Activated CD4-positive, alpha-beta T cell treated with anti-CD3 and anti-CD28 coated beads, Interleukin-2, amount 50 U/mL, for 24 hours (primary cell): ENCODE measurements at regions not wholly inside any gene's neighbourhood (a gene's known extent, or its start where the extent isn't known, plus 50 kb on each side); places are given as distances from the start of the nearest gene placed in this dataset.

Experiments used
- DNase-seq, 2 donors: peaks; one replicate each; pipeline ENCODE4 v3.0.0-alpha.2; 2020; ENCODE audit warnings: low read depth in 1 of 2, low spot score in 1 of 2

DNA sequence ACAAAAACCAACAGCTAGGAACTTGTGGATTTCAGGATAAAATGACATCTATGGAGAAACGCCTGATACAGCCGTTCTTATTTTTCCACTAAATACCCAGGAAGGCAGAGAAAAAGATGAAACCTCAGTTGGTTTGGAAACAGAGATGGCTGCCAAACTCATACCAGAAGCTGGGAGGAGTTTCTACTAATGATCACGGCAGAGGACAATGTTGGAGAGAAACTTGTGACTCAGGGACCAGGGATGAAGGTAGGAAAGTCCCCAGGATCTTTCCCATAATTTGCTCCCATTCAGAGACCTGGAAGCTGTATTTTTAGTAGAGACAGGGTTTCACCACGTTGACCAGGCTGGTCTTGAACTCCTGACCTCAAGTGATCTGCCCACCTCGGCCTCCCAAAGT lies 187.1 kb upstream of the IER5L start:
- no peak for DNase-seq

DNA sequence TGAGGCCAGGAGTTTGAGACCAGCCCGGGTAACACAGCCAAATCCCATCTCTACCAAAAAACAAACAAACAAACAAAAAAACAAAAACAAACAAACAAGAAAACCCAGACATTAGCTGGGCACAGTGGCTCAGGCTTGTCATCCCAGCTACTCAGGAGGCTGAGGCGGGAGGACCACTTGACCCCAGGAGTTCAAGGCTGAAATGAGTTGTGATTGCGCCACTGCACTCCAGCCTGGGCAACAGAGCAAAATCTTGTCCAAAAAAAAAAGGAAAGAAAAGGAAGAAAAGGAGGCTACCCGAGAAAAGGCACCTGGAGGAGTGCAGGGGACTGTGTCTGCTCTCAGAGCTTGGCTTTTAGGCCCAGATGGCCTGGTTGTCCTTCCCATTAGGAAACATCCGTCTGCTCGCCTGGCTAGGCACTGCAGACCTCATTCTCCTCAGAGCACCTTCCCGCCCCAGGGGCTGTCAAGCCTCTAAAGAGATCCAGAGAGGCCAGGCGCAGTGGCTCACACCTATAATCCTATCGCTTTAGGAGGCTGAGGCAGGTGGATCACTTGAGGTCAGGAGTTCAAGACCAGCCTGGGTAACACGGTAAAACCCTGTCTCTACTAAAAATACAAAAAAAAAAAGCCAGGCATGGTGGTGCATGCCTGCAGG lies 185.3 kb upstream of the IER5L start:
- no peak for DNase-seq

DNA sequence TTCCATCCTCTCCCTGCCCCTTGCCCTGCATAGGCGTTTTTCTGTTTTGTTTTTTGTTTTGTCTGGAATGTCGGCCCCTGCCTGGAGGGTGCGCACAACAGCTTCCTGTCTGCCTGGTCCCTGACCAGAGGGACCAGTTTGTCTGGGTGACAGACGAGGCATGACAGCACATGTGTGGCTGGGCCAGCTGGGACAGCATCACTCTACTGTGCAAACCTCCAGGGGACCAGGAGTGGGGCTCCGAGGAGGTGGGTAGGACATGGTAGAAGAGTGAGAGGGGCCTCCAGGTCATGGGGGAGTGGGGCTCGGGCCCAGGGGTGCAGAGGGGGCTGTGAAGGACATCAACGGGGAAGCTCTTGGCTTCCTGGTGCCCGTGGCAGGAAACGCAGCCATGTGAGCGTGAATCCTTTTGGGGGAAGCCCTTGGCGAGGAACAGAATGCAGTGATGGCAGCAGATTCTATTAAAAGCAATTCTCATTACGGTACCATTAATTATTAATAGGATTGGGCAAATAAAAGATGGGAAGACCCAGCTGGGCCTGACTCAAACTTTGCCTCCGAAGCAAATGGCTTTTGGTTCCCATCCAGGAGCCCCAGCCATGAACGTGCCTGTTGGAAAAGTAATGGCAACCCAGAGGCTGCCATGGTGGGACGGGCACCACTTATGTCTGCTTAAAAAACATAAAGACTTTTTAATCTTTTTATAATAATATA lies 184.4 kb upstream of the IER5L start:
- DNase-seq: no peak

DNA sequence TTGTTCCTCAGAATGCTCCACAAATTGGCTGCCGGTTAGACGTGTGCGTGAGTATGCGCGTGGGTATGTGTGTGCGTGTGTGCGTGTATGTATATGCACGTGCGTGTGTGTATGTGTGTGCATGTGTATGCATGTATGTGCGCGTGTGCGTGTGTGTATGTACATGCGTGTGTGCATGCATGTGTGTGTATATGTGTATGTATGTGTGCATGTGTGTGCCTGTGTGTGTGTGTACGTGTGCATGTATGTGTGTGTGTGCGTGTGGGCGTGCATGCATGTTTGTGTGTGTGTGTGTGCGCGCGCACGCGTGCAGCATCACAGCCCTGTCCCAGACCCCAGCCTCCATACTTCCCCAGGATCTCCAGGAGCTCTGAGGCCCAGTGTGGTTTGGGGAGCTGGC lies 183.1 kb upstream of the IER5L start:
- no peak for DNase-seq

DNA sequence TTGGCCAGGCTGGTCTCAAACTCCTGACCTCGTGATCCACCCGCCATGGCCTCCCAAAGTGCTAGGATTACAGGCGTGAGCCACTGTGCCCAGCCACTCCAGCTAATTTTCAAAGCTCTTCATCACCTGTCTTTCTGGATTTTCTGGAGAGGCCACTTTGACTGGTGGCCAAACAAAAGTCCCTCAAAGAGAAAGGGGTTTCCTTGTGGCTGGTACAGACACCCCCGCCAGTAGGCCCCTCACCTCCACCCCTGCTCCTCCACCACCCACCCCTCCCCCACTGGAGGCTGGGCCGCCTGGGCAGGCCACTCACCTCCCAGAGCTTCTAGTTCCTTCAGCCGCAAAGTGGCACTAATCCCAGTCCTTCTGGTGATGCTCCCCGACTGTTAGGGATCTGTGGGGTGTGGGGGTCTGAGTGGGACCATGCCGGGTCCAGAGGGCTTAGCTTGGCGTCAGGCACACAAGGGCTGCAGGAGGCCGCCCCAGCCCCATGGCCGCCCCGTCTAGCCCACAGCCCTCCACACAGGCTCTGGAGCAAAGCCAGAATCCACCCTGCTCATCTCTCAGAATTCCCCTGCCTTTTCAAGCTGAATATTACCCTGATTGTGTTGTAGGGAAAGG lies 182.0 kb upstream of the IER5L start:
- DNase-seq: no peak

- DNase-seq: no peak
Observed at GRCh38 chr9:129359162-129359811, 181.2 kb upstream of the IER5L start.

DNA sequence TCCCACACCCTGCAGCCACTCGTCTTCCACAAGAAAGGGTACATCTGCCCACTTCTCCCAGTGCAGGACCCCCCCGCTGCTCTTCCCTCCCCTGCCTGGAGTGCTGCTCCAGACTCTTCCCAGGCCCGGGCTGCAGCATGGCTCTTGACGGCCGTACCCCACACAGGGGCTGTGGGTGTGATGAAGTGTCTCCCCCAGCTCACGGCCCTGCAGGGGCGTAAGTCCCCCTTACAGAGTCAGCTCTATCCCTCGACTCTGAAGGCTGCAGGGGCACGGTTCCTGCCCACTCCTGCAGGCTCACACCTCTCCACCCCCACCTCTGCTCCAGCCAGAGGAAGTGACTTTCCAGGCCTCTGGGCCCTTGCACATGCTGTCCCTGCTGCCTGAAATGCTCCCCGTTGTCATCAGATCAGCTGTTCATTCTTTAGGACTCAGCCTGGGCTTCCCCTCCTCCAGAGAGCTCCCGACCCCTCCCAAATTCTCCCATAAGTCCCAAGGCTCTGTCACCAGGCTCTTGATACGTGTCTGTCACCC lies 180.6 kb upstream of the IER5L start:
- DNase-seq: no peak

GRCh38 chr9:129357773-129358245 lies 179.7 kb upstream of the IER5L start:
- no peak for DNase-seq

- DNase-seq: no peak
Observed at GRCh38 chr9:129356871-129357772, 179.1 kb upstream of the IER5L start.

DNA sequence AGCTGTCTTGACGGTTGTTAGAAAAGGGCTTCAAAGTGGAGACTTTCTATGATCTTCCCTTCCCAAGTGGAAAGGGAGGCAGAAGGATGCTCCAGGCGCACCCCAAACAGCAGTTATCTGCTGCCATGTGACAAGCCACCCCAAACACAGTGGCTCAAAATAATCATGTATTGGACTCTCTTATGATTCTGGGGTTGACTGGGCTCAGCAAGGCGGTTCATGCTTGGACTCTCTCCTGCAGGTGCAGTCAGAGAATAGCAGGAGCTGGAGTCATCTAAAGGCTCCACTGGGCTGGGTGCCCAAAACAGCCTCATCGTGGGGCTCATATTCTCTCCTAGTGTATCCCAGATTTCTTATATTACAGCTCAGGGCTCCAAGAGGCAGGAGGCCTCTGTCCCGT lies 177.6 kb upstream of the IER5L start:
- DNase-seq: no peak

- DNase-seq: no peak
Observed at GRCh38 chr9:129354498-129354897, 176.4 kb upstream of the IER5L start.

DNA sequence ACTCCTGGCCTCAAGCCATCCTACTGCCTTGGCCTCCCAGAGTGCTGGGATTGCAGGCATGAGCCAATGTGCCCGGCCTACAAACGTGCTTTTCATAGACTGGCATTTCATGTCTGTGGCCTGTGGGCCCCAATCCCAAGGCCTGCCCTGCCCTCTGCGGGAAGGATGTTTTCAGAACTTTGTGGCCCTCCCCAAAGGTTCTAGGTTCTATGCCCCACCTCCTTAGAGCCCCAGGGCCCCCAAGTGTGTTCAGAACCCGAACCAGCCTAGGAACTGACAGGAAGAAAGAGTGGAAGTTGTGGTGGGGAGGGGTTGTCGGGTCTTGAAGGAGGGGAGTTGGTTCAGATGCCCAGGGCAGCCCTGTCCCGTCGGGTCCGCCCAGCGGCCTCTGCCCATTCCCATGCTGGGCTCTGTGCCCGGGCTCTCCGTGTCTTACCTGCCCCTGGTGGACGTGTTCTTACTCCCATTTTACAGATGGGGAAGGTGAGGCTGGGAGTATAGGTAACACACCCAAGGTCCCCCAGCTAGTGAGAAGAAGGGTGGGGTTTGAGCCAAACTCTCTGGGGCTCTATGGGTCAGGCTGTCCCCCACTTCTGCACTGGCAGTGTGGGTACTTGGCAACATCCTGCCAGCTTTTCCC lies 175.8 kb upstream of the IER5L start:
- DNase-seq: no peak

DNA sequence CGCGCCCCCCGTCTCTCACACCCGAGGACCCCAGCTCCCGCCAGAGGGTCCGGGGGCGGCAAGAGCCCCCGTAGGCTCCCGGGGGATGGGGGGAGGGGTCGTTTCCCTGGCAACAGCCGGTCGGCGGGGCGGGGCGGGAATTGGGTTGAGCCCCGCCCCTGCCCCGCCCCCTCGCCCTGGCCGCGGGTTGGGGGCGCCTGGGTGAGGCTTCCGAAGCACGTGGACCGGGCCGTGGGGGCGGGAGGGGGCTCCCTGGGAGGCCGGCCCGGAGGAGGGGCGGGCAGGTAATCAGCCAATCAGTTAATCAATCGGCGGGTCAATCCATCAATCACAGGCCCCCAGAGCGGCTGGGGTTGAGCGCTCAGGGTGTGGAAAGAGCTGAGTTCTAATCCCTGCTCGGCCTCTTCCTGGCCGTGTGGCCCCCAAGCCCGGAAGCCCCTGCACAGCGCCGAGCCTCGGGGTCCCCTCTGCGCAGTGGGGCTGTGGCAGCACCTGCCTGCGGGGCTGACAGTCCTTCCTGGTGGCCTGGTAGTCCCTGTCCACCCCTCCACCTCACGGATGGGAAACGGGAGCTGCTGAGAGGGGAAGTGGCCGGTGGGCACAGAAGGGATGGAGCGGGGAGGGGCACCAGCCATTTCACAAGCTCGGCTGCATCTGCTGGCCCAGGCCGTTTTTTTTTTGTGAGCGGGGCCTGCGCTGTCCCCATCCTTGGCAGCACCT lies 174.2 kb upstream of the IER5L start:
- no peak for DNase-seq

GRCh38 chr9:129351642-129352145 lies 173.6 kb upstream of the IER5L start:
- no peak for DNase-seq

GRCh38 chr9:129351058-129351641 lies 173.1 kb upstream of the IER5L start:
- no peak for DNase-seq

DNA sequence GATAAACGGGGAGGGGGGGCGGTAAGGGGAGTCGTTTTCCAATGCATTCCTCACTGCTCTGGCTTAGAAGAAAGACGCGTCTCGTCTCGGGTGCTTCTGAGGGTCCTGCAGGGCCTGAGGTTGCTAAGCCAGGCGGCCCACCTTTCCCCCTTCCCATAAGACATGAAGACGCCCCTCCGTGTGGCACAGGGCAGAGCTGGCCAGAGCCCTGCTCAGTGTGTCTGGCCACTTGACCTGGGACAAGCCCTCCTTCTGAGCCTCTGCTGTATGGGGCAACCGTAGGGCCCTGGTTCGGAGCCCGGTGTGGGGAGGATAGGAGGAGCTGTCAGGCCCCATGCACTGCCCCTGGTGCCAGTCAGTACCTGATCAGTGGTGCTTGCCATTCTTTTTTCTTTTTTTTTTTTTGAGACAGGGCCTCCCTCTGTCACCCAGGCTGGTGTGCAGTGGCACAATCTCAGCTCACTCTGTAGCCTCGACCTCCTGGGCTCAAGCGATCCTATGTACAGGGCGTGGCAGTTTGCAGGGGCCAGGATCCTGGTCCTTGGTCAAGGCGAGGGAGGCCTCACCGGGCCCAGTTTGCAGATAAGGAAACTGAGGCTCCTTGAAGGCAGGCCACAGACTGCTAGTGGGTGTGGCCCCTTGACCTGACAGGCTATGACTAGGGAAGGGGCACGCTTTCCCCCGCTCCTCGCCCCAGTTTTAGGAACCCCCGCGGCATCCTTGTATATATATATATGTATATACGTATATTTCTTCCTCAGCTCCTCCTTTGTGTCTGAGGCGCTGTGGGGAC lies 172.3 kb upstream of the IER5L start:
- no peak for DNase-seq

DNA sequence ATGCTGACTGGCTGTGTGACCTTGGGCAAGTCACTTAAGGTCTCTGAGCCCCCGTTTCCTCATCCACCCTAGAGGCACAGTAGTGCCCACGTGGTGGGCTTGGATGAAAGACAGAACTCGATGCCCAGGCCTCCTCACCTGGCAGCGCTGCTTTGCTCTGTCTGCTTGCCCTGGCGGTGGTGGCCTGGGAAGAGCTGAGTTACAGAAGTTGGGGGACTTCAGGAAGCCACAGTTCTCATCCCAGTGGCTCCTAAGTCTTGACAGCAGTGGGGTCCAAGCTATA lies 171.5 kb upstream of the IER5L start:
- no peak for DNase-seq

DNA sequence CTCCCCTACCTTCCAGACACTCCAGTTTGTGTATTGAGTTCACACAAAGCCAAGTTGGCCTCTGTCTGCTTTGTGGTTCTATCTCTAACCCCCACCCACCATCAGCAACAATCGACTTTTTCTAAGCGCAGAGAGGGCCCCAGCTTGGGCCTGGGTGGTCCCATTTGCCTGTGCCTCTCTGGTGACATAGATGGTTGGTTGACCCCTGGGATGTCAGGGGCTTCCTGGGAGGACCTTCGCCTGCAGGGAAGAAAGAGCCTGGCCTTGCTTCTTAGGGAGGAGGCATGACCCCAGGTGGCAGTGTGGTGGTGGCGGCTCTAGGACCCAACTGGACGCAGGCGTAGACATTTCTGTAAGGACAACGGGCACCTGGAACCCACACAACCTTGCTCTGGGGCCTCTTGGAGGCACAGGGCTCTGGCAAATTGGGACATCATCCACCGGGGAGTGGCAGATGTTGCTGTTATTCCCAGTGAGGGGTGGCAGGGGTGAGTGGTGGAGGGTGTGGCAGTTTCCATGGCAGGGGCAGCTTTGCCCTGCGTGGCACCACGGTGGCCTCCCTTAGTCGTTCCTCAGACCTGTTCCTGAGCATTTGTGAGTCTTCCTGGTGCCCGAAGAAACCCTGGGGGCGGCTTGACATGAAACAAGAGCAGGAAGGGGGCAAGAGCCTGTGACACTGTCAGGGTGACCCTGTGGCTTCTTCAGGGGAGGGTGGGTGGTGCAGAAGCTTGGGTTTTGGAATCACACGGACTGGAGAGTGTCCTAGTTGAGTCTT lies 171.0 kb upstream of the IER5L start:
- no peak for DNase-seq
